Kidney (tissue), 13 donors: ENCODE measurements at regions not wholly inside any gene's neighbourhood (a gene's known extent, or its start where the extent isn't known, plus 50 kb on each side); places are given as distances from the start of the nearest gene placed in this dataset.

Experiments used
- DNase-seq, 5 donors: peaks; one replicate each; pipeline ENCODE4 v3.0.0-alpha.2; 2013 to 2020
- FAIRE-seq: peaks from 2 replicates; lab custom pipeline; 2012; peaks lifted over from hg19 to GRCh38; lab: Jason Lieb, UNC
- H3K27ac ChIP-seq, 2 donors: one replicate each; pipeline ENCODE4 v1.7.0; 2013; ENCODE audit warnings: low read depth in 2 of 2, low read length in 2 of 2, inconsistent platforms in 1 of 2
- H3K27me3 ChIP-seq: one replicate; pipeline ENCODE4 v1.7.1; 2013; ENCODE audit warnings: low read length, inconsistent platforms; ENCODE audit not compliant: control insufficient read depth, insufficient read depth
- H3K36me3 ChIP-seq, 3 donors: one replicate each; pipeline versions ENCODE4 v1.7.0 to v1.7.1; 2013; ENCODE audit warnings: low read length in 3 of 3, control low read depth in 1 of 3, inconsistent platforms in 1 of 3; ENCODE audit not compliant: insufficient read depth in 3 of 3, control insufficient read depth in 2 of 3
- H3K4me1 ChIP-seq, 3 donors: one replicate each; pipeline versions ENCODE4 v1.7.0 to v1.7.1; 2013; ENCODE audit warnings: low read length in 3 of 3, inconsistent platforms in 1 of 3, low read depth in 1 of 3; ENCODE audit not compliant: control insufficient read depth in 2 of 3, insufficient read depth in 2 of 3
- H3K4me3 ChIP-seq, 3 donors: one replicate each; pipeline versions ENCODE4 v1.7.0 to v1.8.1; 2013; ENCODE audit warnings: low read length in 3 of 3, control low read depth in 1 of 3, inconsistent platforms in 1 of 3
- H3K9ac ChIP-seq, 3 donors: one replicate each; pipeline versions ENCODE4 v1.7.0 to v1.7.1; 2013; ENCODE audit warnings: low read length in 3 of 3, control low read depth in 1 of 3, inconsistent platforms in 1 of 3
- H3K9me3 ChIP-seq, 3 donors: one replicate each; pipeline versions ENCODE4 v1.7.0 to v1.7.1; 2013; ENCODE audit warnings: low read length in 3 of 3, control low read depth in 1 of 3, inconsistent platforms in 1 of 3; ENCODE audit not compliant: control insufficient read depth in 2 of 3, insufficient read depth in 1 of 3
- intact Hi-C: fragments of 100-400 bp; cut with DNase I; formaldehyde crosslinking; loops from one replicate; pipeline ENCODE4 v1.11.1; 2022
- TF ChIP-seq, protein P1 (sequence below): IDR thresholded peaks from 3 replicates; pipeline ENCODE4 v1.5.1; 2012; ENCODE audit warnings: mild to moderate bottlenecking, moderate library complexity, borderline replicate concordance; ENCODE audit not compliant: insufficient read depth; ENCODE audit errors: extremely low read depth
- donor health status: control.
- donor health status: control.
- donor health status: control.
- donor health status: control.
- donor health status: control.
- donor health status: DM: yes; HTN: yes; CAD: no.
- donor health status: Normal renal cell carcinoma (clear cell type).

GRCh38 chr3:194782698-194783404 lies 97.2 kb downstream of the FAM43A start:
- Histone ChIP-seq H3K9me3 (no peaks in the 10 kb centered on the region), H3K4me3 (no peak overlapping the region), H3K27ac (no peak overlapping the region), H3K4me1 (peaks cover 0 to 3% (median 3%) of the 10 kb centered on the region in 3 donors), H3K27me3 (no peaks in the 10 kb centered on the region), H3K9ac (no peak overlapping the region), H3K36me3 (no peaks in the 10 kb centered on the region)
- no peak for FAIRE-seq
- intact Hi-C loops, result no loop called here
- peak in 2 of 5 donors; percentile 38 to 51 for DNase-seq
- TF ChIP-seq, protein P1, sequence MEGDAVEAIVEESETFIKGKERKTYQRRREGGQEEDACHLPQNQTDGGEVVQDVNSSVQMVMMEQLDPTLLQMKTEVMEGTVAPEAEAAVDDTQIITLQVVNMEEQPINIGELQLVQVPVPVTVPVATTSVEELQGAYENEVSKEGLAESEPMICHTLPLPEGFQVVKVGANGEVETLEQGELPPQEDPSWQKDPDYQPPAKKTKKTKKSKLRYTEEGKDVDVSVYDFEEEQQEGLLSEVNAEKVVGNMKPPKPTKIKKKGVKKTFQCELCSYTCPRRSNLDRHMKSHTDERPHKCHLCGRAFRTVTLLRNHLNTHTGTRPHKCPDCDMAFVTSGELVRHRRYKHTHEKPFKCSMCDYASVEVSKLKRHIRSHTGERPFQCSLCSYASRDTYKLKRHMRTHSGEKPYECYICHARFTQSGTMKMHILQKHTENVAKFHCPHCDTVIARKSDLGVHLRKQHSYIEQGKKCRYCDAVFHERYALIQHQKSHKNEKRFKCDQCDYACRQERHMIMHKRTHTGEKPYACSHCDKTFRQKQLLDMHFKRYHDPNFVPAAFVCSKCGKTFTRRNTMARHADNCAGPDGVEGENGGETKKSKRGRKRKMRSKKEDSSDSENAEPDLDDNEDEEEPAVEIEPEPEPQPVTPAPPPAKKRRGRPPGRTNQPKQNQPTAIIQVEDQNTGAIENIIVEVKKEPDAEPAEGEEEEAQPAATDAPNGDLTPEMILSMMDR, result no peak

GRCh38 chr3:194784361-194784760 lies 98.7 kb downstream of the FAM43A start:
- intact Hi-C loops, result no loop called here
- Histone ChIP-seq H3K4me1 (peaks cover 0 to 3% (median 0%) of the 10 kb centered on the region in 3 donors), H3K27me3 (no peaks in the 10 kb centered on the region), H3K4me3 (no peak overlapping the region), H3K9ac (no peak overlapping the region), H3K9me3 (no peaks in the 10 kb centered on the region), H3K36me3 (no peaks in the 10 kb centered on the region), H3K27ac (no peak overlapping the region)
- DNase-seq (no peak), FAIRE-seq (no peak)
- TF ChIP-seq, protein P1, result no peak

DNA sequence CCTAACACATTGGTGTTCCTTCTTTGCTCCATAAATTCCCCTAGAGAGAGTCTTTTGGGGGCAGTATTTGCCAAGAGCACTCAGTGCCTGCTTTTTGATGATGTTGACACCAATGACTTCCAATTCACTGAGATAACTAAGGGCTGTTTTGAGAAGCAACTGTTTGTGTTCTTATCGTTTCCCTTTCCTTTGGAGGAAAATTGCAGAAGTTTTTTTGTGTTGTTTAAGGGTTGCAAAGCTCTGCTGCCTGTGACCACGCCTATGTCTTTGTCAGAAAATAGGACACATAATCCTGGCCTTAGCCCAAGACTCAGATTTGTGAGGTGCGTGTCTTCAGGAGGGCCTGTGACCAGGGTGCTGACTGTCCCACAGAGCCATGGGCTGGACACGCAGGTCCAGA lies 99.6 kb downstream of the FAM43A start:
- DNase-seq (no peak), FAIRE-seq (no peak)
- intact Hi-C loops, result no loop called here
- no peaks in the 10 kb centered on the region for H3K27me3 ChIP-seq
- no peak overlapping the region for H3K9ac ChIP-seq
- no peaks in the 10 kb centered on the region for H3K4me1 ChIP-seq
- H3K27ac ChIP-seq, result no peak overlapping the region
- H3K9me3 ChIP-seq, result no peaks in the 10 kb centered on the region
- H3K4me3 ChIP-seq, result no peak overlapping the region
- TF ChIP-seq, protein P1, result no peak
- H3K36me3 ChIP-seq, result no peaks in the 10 kb centered on the region

DNA sequence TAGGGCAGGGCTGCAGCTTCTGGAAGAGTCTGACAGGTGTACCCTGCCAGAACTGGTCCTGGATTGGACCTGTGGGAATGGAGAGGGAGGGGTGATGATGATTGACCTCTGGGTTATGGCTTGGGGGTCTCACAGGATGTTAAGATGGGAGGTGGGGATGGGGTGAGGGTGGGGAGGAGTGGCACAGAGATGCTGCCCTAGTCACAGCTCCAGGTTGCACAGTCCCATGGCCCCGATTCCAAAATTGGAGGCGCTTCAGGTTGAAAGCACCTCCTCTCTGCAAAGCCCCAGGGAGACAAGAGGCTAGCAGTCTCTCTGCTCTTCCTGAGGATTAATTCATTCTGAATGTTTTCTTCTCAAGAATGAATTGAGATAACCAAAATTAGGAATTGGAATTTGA lies 101.4 kb downstream of the FAM43A start:
- Histone ChIP-seq H3K4me1 (no peaks in the 10 kb centered on the region), H3K9ac (no peak overlapping the region), H3K27me3 (no peaks in the 10 kb centered on the region), H3K27ac (no peak overlapping the region), H3K4me3 (no peak overlapping the region), H3K9me3 (no peaks in the 10 kb centered on the region), H3K36me3 (no peaks in the 10 kb centered on the region)
- TF ChIP-seq, protein P1, result no peak
- DNase-seq (no peak), FAIRE-seq (no peak)
- intact Hi-C loops, result no loop called here
